T-cell (primary cell): ENCODE measurements at regions not wholly inside any gene's neighbourhood (a gene's known extent, or its start where the extent isn't known, plus 50 kb on each side); places are given as distances from the start of the nearest gene placed in this dataset.

ENCODE experiments used
- ATAC-seq, 4 experiments: fragments of 200-7000 bp in 3 of 4; fragments of 150-1000 bp in 1 of 4; cut with Tn5 transposase; replicated peaks in 1 of 4; 1 replicate in 3 of 4; 2 replicates in 1 of 4; pipeline ENCODE4 v1.10.0; 2021; ENCODE audit warnings: moderate library complexity in 3 of 4, mild to moderate bottlenecking in 2 of 4, moderate number of reproducible peaks in 1 of 4
- CTCF ChIA-PET, 2 donors: fragments of 300-600 bp; sonication (Branson Sonifier 250); formaldehyde crosslinking; loops; one replicate each; lab custom pipeline; 2022; ENCODE audit warnings: antibody characterized with exemption in 2 of 2; lab: Charles Lee
- POLR2A ChIA-PET, 2 donors: fragments of 300-600 bp; sonication (Branson Sonifier 250); formaldehyde crosslinking; loops; one replicate each; lab custom pipeline; 2022; ENCODE audit warnings: antibody characterized with exemption in 2 of 2; lab: Charles Lee
- DNase-seq, 35 experiments: peaks; one replicate each; pipeline versions ENCODE4 v3.0.0 to v3.0.0-alpha.2; 2013 to 2023
- H3K27ac ChIP-seq: one replicate; pipeline ENCODE4 v1.5.1; 2013; ENCODE audit warnings: low read length
- H3K27me3 ChIP-seq, 2 experiments: replicated peaks in 1 of 2; 1 replicate in 1 of 2; 2 replicates in 1 of 2; pipeline versions ENCODE4 v1.6.1 to v1.7.0; 2013; ENCODE audit warnings: low read length in 1 of 2, mixed read lengths in 1 of 2; ENCODE audit not compliant: control insufficient read depth in 2 of 2, insufficient read depth in 2 of 2; ENCODE audit errors: extremely low read depth in 1 of 2
- H3K36me3 ChIP-seq, 2 donors: 1 replicate in 1 of 2; 2 replicates in 1 of 2; pipeline versions ENCODE4 v1.6.1 to v1.7.0; 2013; ENCODE audit warnings: low read length in 1 of 2; ENCODE audit not compliant: control insufficient read depth in 2 of 2, insufficient read depth in 1 of 2; ENCODE audit errors: extremely low read depth in 1 of 2
- H3K4me1 ChIP-seq, 2 experiments: 1 replicate in 1 of 2; 2 replicates in 1 of 2; pipeline versions ENCODE4 v1.6.1 to v1.7.0; 2013; ENCODE audit warnings: low read length in 2 of 2, mixed read lengths in 1 of 2; ENCODE audit not compliant: insufficient read depth in 2 of 2, control insufficient read depth in 1 of 2; ENCODE audit errors: extremely low read depth in 1 of 2
- H3K4me3 ChIP-seq, 2 donors: 1 replicate in 1 of 2; 2 replicates in 1 of 2; pipeline versions ENCODE4 v1.5.1 to v1.7.0; 2013; ENCODE audit warnings: mild to moderate bottlenecking in 2 of 2, low read length in 1 of 2, moderate library complexity in 1 of 2; ENCODE audit not compliant: control insufficient read depth in 1 of 2; ENCODE audit errors: extremely low read depth in 1 of 2
- H3K9me3 ChIP-seq: 2 replicates; pipeline ENCODE4 v1.7.0; 2013
- H3K27ac Mint-ChIP-seq, 2 donors: one replicate each; pipeline ENCODE4 v1.8.0; 2020 to 2021; ENCODE audit warnings: mild to moderate bottlenecking in 2 of 2, mixed read lengths in 2 of 2
- H3K27me3 Mint-ChIP-seq, 2 donors: one replicate each; pipeline ENCODE4 v1.8.0; 2021 to 2022; ENCODE audit warnings: mixed read lengths in 2 of 2
- H3K36me3 Mint-ChIP-seq: one replicate; pipeline ENCODE4 v1.8.0; 2021; ENCODE audit warnings: mixed read lengths
- H3K4me1 Mint-ChIP-seq, 3 donors: one replicate each; pipeline ENCODE4 v1.8.0; 2020 to 2022; ENCODE audit warnings: mixed read lengths in 3 of 3, mild to moderate bottlenecking in 1 of 3
- H3K4me3 Mint-ChIP-seq, 3 donors: one replicate each; pipeline ENCODE4 v1.8.0; 2020 to 2022; ENCODE audit warnings: mild to moderate bottlenecking in 3 of 3, mixed read lengths in 3 of 3, moderate library complexity in 3 of 3
- H3K9me3 Mint-ChIP-seq, 3 donors: one replicate each; pipeline ENCODE4 v1.8.0; 2020 to 2022; ENCODE audit warnings: mixed read lengths in 3 of 3
- WGBS: methylation state at CpG from one replicate; pipeline ENCODE4 v1.1.5; 2013; ENCODE audit warnings: missing lambda C conversion rate; ENCODE audit not compliant: insufficient coverage; 5-methylcytosine and 5-hydroxymethylcytosine counted together

GRCh38 chr10:33893506-33893905, 559.0 kb upstream of the NRP1 start:
- CTCF ChIA-PET: no interaction called here
- POLR2A ChIA-PET: no interaction called here
- Histone ChIP-seq H3K27ac (no peak overlapping the region), H3K9me3 (no peaks in the 10 kb centered on the region), H3K4me3 (no peak overlapping the region), H3K4me1 (no peaks in the 10 kb centered on the region), H3K27me3 (peaks cover 0 to 2% of the 10 kb centered on the region in 2 experiments), H3K36me3 (no peaks in the 10 kb centered on the region)
- Mint-ChIP-seq H3K27ac (no peak overlapping the region), H3K4me1 (no peaks in the 10 kb centered on the region), H3K27me3 (peaks cover 6 to 18% of the 10 kb centered on the region in 2 donors), H3K9me3 (no peaks in the 10 kb centered on the region), H3K4me3 (no peak overlapping the region), H3K36me3 (no peaks in the 10 kb centered on the region)
- no peak for DNase-seq
- ATAC-seq: no peak

- no peaks in the 10 kb centered on the region for H3K9me3 ChIP-seq
- no peak overlapping the region for H3K4me3 ChIP-seq
- Mint-ChIP-seq H3K36me3 (no peaks in the 10 kb centered on the region), H3K27me3 (peaks cover 4 to 16% of the 10 kb centered on the region in 2 donors), H3K4me1 (no peaks in the 10 kb centered on the region), H3K4me3 (no peak overlapping the region), H3K9me3 (no peaks in the 10 kb centered on the region), H3K27ac (no peak overlapping the region)
- no peaks in the 10 kb centered on the region for H3K36me3 ChIP-seq
- WGBS: 48% methylated on average over 2 of the region's 2 CpGs
- no peaks in the 10 kb centered on the region for H3K4me1 ChIP-seq
- DNase-seq: no peak
- no peak overlapping the region for H3K27ac ChIP-seq
- H3K27me3 ChIP-seq: peaks cover 0 to 2% of the 10 kb centered on the region in 2 experiments
- ChIA-PET CTCF (no interaction called here), POLR2A (no interaction called here)
- ATAC-seq: no peak
Measured at GRCh38 chr10:33889371-33889770, 554.9 kb upstream of the NRP1 start.

- Histone ChIP-seq H3K4me1 (no peaks in the 10 kb centered on the region), H3K27me3 (peaks cover 0 to 2% of the 10 kb centered on the region in 2 experiments), H3K9me3 (no peaks in the 10 kb centered on the region), H3K4me3 (no peak overlapping the region), H3K36me3 (no peaks in the 10 kb centered on the region), H3K27ac (no peak overlapping the region)
- no peak overlapping the region for H3K4me3 Mint-ChIP-seq
- ChIA-PET POLR2A (no interaction called here), CTCF (no interaction called here)
- ATAC-seq (no peak), DNase-seq (no peak)
- no peak overlapping the region for H3K27ac Mint-ChIP-seq
- no peaks in the 10 kb centered on the region for H3K4me1 Mint-ChIP-seq
- H3K36me3 Mint-ChIP-seq: no peaks in the 10 kb centered on the region
- WGBS: no CpG with 5 or more reads among the region's 3 CpGs
- no peaks in the 10 kb centered on the region for H3K9me3 Mint-ChIP-seq
- peaks cover 4 to 16% of the 10 kb centered on the region in 2 donors for H3K27me3 Mint-ChIP-seq
Measured at GRCh38 chr10:33887188-33887587, 552.7 kb upstream of the NRP1 start.

- H3K27me3 ChIP-seq: peaks cover 0 to 2% of the 10 kb centered on the region in 2 experiments
- H3K27ac ChIP-seq: no peak overlapping the region
- no peaks in the 10 kb centered on the region for H3K9me3 ChIP-seq
- Mint-ChIP-seq H3K27ac (no peak overlapping the region), H3K4me3 (no peak overlapping the region), H3K9me3 (peaks cover 0 to 5% (median 0%) of the 10 kb centered on the region in 3 donors), H3K36me3 (no peaks in the 10 kb centered on the region), H3K27me3 (peaks cover 4 to 22% of the 10 kb centered on the region in 2 donors), H3K4me1 (no peaks in the 10 kb centered on the region)
- DNase-seq: no peak
- H3K4me3 ChIP-seq: no peak overlapping the region
- no peaks in the 10 kb centered on the region for H3K4me1 ChIP-seq
- ATAC-seq: no peak
- ChIA-PET POLR2A (no interaction called here), CTCF (no interaction called here)
- no peaks in the 10 kb centered on the region for H3K36me3 ChIP-seq
- no CpG with 5 or more reads among the region's 2 CpGs for WGBS
Measured at GRCh38 chr10:33886299-33886698, 551.8 kb upstream of the NRP1 start.

GRCh38 chr10:33884604-33885003, 550.1 kb upstream of the NRP1 start:
- WGBS: no CpG with 5 or more reads among the region's 2 CpGs
- ChIA-PET CTCF (no interaction called here), POLR2A (no interaction called here)
- Mint-ChIP-seq H3K4me3 (no peak overlapping the region), H3K27me3 (peaks cover 4 to 25% of the 10 kb centered on the region in 2 donors), H3K36me3 (no peaks in the 10 kb centered on the region), H3K27ac (no peak overlapping the region), H3K9me3 (peaks cover 0 to 5% (median 0%) of the 10 kb centered on the region in 3 donors), H3K4me1 (no peaks in the 10 kb centered on the region)
- DNase-seq: no peak
- no peak overlapping the region for H3K4me3 ChIP-seq
- H3K36me3 ChIP-seq: no peaks in the 10 kb centered on the region
- H3K27ac ChIP-seq: no peak overlapping the region
- H3K9me3 ChIP-seq: no peaks in the 10 kb centered on the region
- no peak for ATAC-seq
- H3K27me3 ChIP-seq: no peaks in the 10 kb centered on the region
- no peaks in the 10 kb centered on the region for H3K4me1 ChIP-seq

GRCh38 chr10:33883881-33884280, 549.4 kb upstream of the NRP1 start:
- ChIA-PET CTCF (no interaction called here), POLR2A (no interaction called here)
- WGBS: no CpG with 5 or more reads among the region's 1 CpG

GRCh38 chr10:33882996-33883395, 548.5 kb upstream of the NRP1 start:
- POLR2A ChIA-PET: no interaction called here
- DNase-seq: no peak
- H3K4me1 ChIP-seq: no peaks in the 10 kb centered on the region
- H3K27me3 Mint-ChIP-seq: peaks cover 2 to 20% of the 10 kb centered on the region in 2 donors
- no peak overlapping the region for H3K4me3 ChIP-seq
- H3K4me3 Mint-ChIP-seq: no peak overlapping the region
- no CpG with 5 or more reads among the region's 1 CpG for WGBS
- no peaks in the 10 kb centered on the region for H3K4me1 Mint-ChIP-seq
- no peak overlapping the region for H3K27ac Mint-ChIP-seq
- no peaks in the 10 kb centered on the region for H3K9me3 ChIP-seq
- CTCF ChIA-PET: no interaction called here
- H3K27me3 ChIP-seq: no peaks in the 10 kb centered on the region
- H3K36me3 Mint-ChIP-seq: no peaks in the 10 kb centered on the region
- ATAC-seq: no peak
- no peaks in the 10 kb centered on the region for H3K36me3 ChIP-seq
- H3K27ac ChIP-seq: no peak overlapping the region
- peaks cover 0 to 5% (median 0%) of the 10 kb centered on the region in 3 donors for H3K9me3 Mint-ChIP-seq

More at GRCh38 chr10:33883881-33884280, 549.4 kb upstream of the NRP1 start:
- no peak overlapping the region for H3K4me3 ChIP-seq
- no peak overlapping the region for H3K27ac ChIP-seq
- H3K4me1 ChIP-seq: no peaks in the 10 kb centered on the region
- H3K4me3 Mint-ChIP-seq: no peak overlapping the region
- H3K27ac Mint-ChIP-seq: no peak overlapping the region
- no peak for DNase-seq
- H3K36me3 ChIP-seq: no peaks in the 10 kb centered on the region
- no peaks in the 10 kb centered on the region for H3K27me3 ChIP-seq
- ATAC-seq: no peak
- peaks cover 2 to 20% of the 10 kb centered on the region in 2 donors for H3K27me3 Mint-ChIP-seq
- peaks cover 0 to 5% (median 0%) of the 10 kb centered on the region in 3 donors for H3K9me3 Mint-ChIP-seq
- H3K4me1 Mint-ChIP-seq: no peaks in the 10 kb centered on the region
- H3K9me3 ChIP-seq: no peaks in the 10 kb centered on the region
- no peaks in the 10 kb centered on the region for H3K36me3 Mint-ChIP-seq
